HUDEP-2 (cell line): ENCODE measurements at regions not wholly inside any gene's neighbourhood (a gene's known extent, or its start where the extent isn't known, plus 50 kb on each side); places are given as distances from the start of the nearest gene placed in this dataset.
A peak's percentile ranks its signal among the peaks of the same experiment; 100 is the strongest.
"Not testable (repeated sequence)": the region's sequence is repeated elsewhere in the genome, so short reads cannot be mapped to it uniquely, and the experiment has no call there.

ENCODE experiments used
- DNase-seq, 76 experiments: peaks; one replicate each; lab custom pipeline; 2025; ENCODE audit not compliant: unreplicated experiment in 76 of 76; lab: John Stamatoyannopoulos, UW

GRCh38 chr17:33871720-33872540, 383.2 kb upstream of the CCL2 start:
- peak in 73 of 76 experiments; percentile 29 to 94 (median 77) for DNase-seq

- DNase-seq: peak in 1 of 76 experiments; percentile 9
Observed at GRCh38 chr17:33873201-33873617, 381.9 kb upstream of the CCL2 start.

GRCh38 chr17:33874617-33875060, 380.4 kb upstream of the CCL2 start:
- DNase-seq: peak in 74 of 76 experiments; percentile 57 to 97 (median 89)

GRCh38 chr17:33875973-33876372, 379.1 kb upstream of the CCL2 start:
- DNase-seq: no peak

GRCh38 chr17:33882273-33882672, 372.8 kb upstream of the CCL2 start:
- DNase-seq: not testable (repeated sequence)

- DNase-seq: not testable (repeated sequence)
Observed at GRCh38 chr17:33882677-33883076, 372.4 kb upstream of the CCL2 start.

- peak in 48 of 76 experiments; percentile 3 to 70 (median 30) for DNase-seq
Observed at GRCh38 chr17:33888455-33888854, 366.6 kb upstream of the CCL2 start.

GRCh38 chr17:33889040-33889439, 366.0 kb upstream of the CCL2 start:
- DNase-seq: peak in 32 of 76 experiments; percentile 5 to 64 (median 28)

- DNase-seq: no peak
Observed at GRCh38 chr17:33889766-33890165, 365.3 kb upstream of the CCL2 start.

- DNase-seq: no peak
Observed at GRCh38 chr17:33892717-33893591, 362.1 kb upstream of the CCL2 start.

GRCh38 chr17:33895491-33895890, 359.6 kb upstream of the CCL2 start:
- no peak for DNase-seq

- DNase-seq: no peak
Observed at GRCh38 chr17:33896263-33896662, 358.8 kb upstream of the CCL2 start.

- DNase-seq: no peak
Observed at GRCh38 chr17:33901085-33901484, 354.0 kb upstream of the CCL2 start.

GRCh38 chr17:33902901-33903449, 352.1 kb upstream of the CCL2 start:
- no peak for DNase-seq

GRCh38 chr17:33904476-33904875, 350.6 kb upstream of the CCL2 start:
- peak in 21 of 76 experiments; percentile 5 to 71 (median 42) for DNase-seq

GRCh38 chr17:33905338-33905800, 349.7 kb upstream of the CCL2 start:
- peak in 75 of 76 experiments; percentile 16 to 96 (median 74) for DNase-seq

GRCh38 chr17:33908363-33909064, 346.6 kb upstream of the CCL2 start:
- DNase-seq: peak in 11 of 76 experiments; percentile 6 to 44 (median 18)

GRCh38 chr17:33910200-33910857, 344.8 kb upstream of the CCL2 start:
- DNase-seq: no peak

GRCh38 chr17:33914125-33914524, 341.0 kb upstream of the CCL2 start:
- no peak for DNase-seq

- no peak for DNase-seq
Observed at GRCh38 chr17:33922971-33923370, 332.1 kb upstream of the CCL2 start.
